Ascending aorta (tissue), 2 donors: ENCODE measurements at regions not wholly inside any gene's neighbourhood (a gene's known extent, or its start where the extent isn't known, plus 50 kb on each side); places are given as distances from the start of the nearest gene placed in this dataset.

Experiments used
- DNase-seq, 2 donors: peaks; one replicate each; pipeline ENCODE4 v3.0.0-alpha.2; 2019; ENCODE audit warnings: low spot score in 2 of 2
- H3K27ac ChIP-seq, 2 donors: fragments of 200-600 bp; sonication (generic); one replicate each; pipeline ENCODE4 v1.5.1; 2016 to 2017; ENCODE audit warnings: mild to moderate bottlenecking in 1 of 2
- H3K27me3 ChIP-seq: fragments of 200-600 bp; sonication (generic); one replicate; pipeline ENCODE4 v1.5.1; 2017
- H3K36me3 ChIP-seq, 2 donors: fragments of 200-600 bp; sonication (generic); one replicate each; pipeline ENCODE4 v1.5.1; 2016
- H3K4me1 ChIP-seq, 2 donors: fragments of 200-600 bp; sonication (generic); one replicate each; pipeline ENCODE4 v1.5.1; 2016 to 2017; ENCODE audit warnings: mild to moderate bottlenecking in 1 of 2
- H3K4me3 ChIP-seq, 2 donors: fragments of 200-600 bp; sonication (generic); one replicate each; pipeline ENCODE4 v1.5.1; 2016 to 2017; ENCODE audit warnings: mild to moderate bottlenecking in 1 of 2
- H3K9me3 ChIP-seq, 2 donors: fragments of 200-600 bp; sonication (generic); one replicate each; pipeline ENCODE4 v1.5.1; 2016
- intact Hi-C: fragments of 100-400 bp; cut with DNase I; formaldehyde crosslinking; loops from one replicate; pipeline ENCODE4 v1.15.1; 2023
- TF ChIP-seq, protein P1 (sequence below), 3 experiments: fragments of 200-600 bp in 2 of 3; fragments of 450-650 bp in 1 of 3; sonication (generic) in 2 of 3; IDR thresholded peaks; one replicate each; pipeline ENCODE4 v1.5.1; 2016 to 2019; ENCODE audit warnings: antibody characterized with exemption in 3 of 3, mild to moderate bottlenecking in 1 of 3, moderate library complexity in 1 of 3

DNA sequence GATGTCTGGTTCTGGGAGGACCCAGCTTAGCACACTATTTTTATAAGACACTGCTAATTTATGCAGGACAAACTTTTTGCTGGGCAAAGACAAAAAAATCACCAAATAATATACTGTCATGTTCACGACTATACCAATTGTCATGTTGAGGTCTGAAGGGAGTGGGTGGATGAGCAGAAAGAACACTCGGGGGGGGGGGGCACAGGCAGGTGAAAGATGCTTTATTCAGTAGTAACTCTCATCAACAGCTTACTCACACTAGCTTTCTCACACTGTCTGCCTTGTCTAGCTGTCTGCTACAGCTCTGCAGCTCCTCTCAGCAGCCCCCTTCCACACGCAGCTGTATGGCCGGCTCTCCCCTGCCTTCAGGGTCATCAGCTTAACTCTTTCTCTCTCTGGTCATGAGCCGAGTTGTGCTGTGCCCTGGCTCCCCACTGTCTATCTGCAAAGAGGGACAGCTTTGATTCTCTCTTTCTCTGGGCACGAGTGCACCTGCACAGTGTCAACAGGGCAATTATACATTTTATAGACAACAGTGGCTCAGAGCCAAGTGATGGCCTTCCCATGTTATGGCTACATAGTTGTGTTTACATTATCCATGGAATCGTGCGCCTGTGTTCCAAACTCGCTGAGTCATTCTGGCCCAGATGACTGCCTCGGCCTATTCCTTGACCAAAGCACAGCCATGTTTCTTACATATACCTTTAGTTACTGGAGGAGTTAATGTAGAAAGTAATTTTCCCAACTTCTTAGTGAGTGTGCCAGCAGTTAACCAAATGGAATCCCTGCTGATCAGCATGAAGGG is 187.7 kb upstream of the PRSS16 start:
- intact Hi-C loops = no loop called here
- Histone ChIP-seq H3K9me3 (no peaks in the 10 kb centered on the region), H3K4me3 (no peak overlapping the region), H3K36me3 (no peaks in the 10 kb centered on the region), H3K27me3 (no peaks in the 10 kb centered on the region), H3K27ac (no peak overlapping the region), H3K4me1 (no peaks in the 10 kb centered on the region)
- TF ChIP-seq, protein P1, sequence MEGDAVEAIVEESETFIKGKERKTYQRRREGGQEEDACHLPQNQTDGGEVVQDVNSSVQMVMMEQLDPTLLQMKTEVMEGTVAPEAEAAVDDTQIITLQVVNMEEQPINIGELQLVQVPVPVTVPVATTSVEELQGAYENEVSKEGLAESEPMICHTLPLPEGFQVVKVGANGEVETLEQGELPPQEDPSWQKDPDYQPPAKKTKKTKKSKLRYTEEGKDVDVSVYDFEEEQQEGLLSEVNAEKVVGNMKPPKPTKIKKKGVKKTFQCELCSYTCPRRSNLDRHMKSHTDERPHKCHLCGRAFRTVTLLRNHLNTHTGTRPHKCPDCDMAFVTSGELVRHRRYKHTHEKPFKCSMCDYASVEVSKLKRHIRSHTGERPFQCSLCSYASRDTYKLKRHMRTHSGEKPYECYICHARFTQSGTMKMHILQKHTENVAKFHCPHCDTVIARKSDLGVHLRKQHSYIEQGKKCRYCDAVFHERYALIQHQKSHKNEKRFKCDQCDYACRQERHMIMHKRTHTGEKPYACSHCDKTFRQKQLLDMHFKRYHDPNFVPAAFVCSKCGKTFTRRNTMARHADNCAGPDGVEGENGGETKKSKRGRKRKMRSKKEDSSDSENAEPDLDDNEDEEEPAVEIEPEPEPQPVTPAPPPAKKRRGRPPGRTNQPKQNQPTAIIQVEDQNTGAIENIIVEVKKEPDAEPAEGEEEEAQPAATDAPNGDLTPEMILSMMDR (IDR thresholded peaks at IDR 0.05) = no peak
- no peak for DNase-seq

DNA sequence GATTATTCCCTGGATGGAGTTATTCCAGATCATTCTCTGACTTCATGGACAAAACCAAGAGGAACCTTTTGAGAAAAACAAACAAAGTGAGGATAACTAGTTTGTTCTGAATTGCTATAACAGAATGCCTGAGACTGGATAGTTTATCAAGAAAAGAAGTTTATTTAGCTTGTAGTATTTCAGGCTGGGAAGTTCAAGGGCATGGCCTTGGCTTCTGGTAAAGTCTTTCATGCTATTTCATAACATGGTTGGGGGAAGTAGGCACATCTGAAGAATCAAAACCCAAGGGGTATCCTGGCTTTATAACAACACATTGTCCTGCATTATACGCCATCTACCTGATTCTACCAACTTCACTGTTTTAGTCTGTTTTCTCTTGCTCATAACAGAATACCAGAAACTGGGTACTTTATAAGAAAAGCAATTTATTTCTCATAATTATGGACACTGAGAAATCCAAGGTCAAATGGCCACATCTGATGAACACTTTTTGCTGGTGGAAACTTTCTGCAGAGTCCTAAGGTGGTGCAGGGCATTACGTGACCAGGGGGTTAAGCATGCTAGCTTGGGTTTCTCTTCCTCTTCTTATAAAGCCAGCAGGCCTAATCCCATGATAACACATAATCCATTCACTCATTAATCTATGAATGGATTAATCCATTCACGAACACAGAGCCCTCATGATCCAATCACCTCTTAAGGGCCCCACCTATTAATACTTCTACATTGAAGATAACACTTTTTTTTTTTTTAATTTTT is 186.1 kb upstream of the PRSS16 start:
- Histone ChIP-seq H3K4me3 (no peak overlapping the region), H3K36me3 (no peaks in the 10 kb centered on the region), H3K9me3 (no peaks in the 10 kb centered on the region), H3K4me1 (no peaks in the 10 kb centered on the region), H3K27me3 (no peaks in the 10 kb centered on the region), H3K27ac (no peak overlapping the region)
- DNase-seq = no peak
- TF ChIP-seq, protein P1 (IDR thresholded peaks at IDR 0.05) = no peak
- intact Hi-C loops = no loop called here

DNA sequence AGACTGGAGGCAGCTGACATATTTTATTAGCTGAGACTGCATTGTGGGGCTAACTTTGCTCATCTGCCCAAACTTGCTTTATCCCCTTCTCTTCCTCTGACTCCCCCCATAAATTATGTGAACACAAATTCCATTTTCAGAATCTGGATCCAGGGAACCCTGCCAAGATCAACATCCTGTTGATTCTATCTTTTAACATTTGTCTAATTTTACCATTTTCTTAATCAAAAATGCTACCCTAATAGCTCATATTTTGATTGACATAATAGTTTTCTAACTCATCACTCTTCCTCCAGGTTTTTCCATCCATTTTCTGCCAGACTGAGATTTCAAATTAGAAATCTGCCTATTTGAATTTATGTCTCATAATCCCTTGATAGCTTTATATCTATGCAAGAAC is 184.7 kb upstream of the PRSS16 start:
- Histone ChIP-seq H3K27ac (no peak overlapping the region), H3K36me3 (no peaks in the 10 kb centered on the region), H3K4me1 (no peaks in the 10 kb centered on the region), H3K27me3 (no peaks in the 10 kb centered on the region), H3K9me3 (no peaks in the 10 kb centered on the region), H3K4me3 (no peak overlapping the region)
- TF ChIP-seq, protein P1 (IDR thresholded peaks at IDR 0.05) = no peak
- no peak for DNase-seq
- intact Hi-C loops = no loop called here

DNA sequence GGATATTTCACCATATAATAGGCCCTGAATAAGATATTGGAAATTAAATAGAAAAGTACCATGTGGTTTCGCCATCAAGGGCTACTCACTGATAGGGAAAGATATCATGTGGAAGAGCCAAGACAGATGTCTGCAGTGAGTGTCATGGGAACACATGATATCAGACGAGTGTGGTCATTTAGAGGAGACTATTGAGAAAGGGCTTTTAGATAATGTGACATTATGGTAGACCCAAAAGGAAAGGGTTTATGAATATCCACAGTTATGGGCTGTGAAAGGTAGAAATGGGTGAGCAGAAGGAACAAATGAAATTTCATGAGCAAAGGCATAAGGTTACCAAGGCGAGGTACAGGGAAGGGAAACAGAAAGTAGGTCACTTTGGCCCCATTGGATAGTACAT is 182.3 kb upstream of the PRSS16 start:
- Histone ChIP-seq H3K4me1 (no peaks in the 10 kb centered on the region), H3K27me3 (no peaks in the 10 kb centered on the region), H3K36me3 (no peaks in the 10 kb centered on the region), H3K9me3 (no peaks in the 10 kb centered on the region), H3K27ac (no peak overlapping the region), H3K4me3 (no peak overlapping the region)
- DNase-seq = no peak
- intact Hi-C loops = no loop called here
- TF ChIP-seq, protein P1 (IDR thresholded peaks at IDR 0.05) = no peak

DNA sequence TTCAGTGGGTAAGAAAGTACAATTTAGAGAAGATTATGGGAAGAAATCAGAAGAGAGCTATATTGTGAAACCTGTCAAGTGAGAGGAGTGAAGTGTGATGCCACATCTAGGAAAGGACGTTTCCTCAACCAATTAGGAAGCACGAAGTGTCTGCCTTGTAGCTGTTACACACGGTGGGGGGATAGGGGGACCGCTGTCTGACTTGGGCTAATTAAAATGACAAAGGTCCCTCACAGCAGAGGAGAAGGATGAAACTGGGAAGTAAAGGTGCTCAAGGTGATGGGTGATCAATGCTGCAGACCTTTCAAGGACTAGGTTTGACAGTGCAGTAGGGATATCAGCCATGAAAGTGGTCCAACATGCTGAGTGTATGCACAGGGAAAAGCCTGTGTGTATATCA is 181.1 kb upstream of the PRSS16 start:
- H3K27ac ChIP-seq = no peak overlapping the region
- intact Hi-C loops = no loop called here
- no peaks in the 10 kb centered on the region for H3K9me3 ChIP-seq
- H3K4me3 ChIP-seq = no peak overlapping the region
- H3K4me1 ChIP-seq = no peaks in the 10 kb centered on the region
- no peaks in the 10 kb centered on the region for H3K36me3 ChIP-seq
- no peak for DNase-seq
- TF ChIP-seq, protein P1 (IDR thresholded peaks at IDR 0.05) = no peak
- no peaks in the 10 kb centered on the region for H3K27me3 ChIP-seq
